ENCODE measurements at regions not wholly inside any gene's neighbourhood (a gene's known extent, or its start where the extent isn't known, plus 50 kb on each side); places are given as distances from the start of the nearest gene placed in this dataset.

DNA sequence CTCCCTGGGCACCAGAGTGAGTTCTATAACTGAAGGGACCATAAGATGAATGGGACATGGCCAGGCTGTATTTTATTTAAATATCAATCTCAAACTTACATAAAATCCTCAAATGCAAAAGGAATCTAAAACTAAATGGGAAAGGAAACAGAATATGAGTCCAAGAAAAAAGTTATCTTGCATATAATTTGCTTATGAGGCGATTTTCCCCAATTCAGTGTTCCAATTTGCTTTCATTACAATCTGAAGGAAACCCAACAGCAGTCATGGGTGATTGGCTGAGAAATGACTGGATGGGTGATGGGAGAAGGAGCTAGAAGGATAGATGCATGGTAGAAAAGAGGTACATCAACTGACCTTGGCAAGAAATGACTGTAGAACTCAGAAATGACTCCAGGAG lies 511.3 kb upstream of the TENM3 start:
- no peak for DNase-seq (ENCODE audit: low read depth in 2 of 2)

DNA sequence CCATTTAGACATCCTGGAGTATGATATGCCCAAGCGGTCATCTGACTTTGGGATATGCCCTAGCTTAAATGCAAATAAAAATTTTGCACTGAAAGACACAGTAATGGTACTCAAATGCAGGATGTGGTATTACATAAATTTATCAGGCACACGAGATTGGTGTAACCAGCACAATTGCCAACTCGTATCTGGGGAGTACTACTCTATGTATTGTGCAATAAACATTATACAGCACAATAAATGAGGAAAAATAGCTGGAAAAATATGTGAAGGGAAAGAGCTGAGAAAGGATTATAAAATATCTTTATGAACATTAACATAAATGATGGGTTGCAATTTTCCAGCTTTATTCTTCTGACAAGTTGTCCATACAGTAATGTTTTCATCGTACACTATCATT lies 505.5 kb upstream of the TENM3 start:
- no peak for DNase-seq (ENCODE audit: low read depth in 2 of 2)

DNA sequence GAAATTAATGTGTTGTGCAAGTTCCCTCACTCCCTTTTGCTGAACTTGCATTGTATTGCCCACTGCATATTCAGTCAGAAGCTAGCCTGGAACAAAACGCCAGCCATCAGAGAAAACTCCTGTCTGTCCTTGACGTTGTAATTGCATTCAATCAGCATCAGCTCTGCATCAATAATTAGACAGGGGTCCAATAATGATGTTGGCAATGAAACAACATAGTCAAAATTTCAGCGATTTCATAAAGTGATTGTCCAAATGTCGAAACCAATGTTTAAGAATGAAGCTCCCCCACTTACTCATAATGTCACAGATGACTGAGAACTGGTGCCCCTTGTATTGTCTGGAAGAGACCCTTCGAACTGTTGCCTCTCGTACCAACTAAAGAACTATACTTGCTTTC lies 504.2 kb upstream of the TENM3 start:
- no peak for DNase-seq (ENCODE audit: low read depth in 2 of 2)

DNA sequence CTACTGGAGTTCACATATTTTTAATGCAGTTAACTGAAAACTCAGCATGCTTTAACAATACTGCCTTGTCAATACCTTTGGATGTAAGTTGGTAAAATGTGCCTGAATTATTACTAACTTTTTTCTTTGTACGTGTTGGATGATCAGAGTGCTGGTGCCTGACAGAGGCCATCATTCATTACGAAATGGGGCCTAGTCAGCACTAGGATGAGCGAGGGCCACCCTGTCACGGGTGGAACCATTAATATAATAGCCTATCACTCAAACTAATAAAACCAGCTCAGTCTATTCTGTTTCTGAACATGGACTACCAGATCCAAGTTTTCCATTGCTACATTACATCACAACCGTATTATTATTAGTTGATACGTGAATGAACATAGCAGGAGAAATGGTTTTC lies 501.7 kb upstream of the TENM3 start:
- no peak for DNase-seq (ENCODE audit: low read depth in 2 of 2)

DNA sequence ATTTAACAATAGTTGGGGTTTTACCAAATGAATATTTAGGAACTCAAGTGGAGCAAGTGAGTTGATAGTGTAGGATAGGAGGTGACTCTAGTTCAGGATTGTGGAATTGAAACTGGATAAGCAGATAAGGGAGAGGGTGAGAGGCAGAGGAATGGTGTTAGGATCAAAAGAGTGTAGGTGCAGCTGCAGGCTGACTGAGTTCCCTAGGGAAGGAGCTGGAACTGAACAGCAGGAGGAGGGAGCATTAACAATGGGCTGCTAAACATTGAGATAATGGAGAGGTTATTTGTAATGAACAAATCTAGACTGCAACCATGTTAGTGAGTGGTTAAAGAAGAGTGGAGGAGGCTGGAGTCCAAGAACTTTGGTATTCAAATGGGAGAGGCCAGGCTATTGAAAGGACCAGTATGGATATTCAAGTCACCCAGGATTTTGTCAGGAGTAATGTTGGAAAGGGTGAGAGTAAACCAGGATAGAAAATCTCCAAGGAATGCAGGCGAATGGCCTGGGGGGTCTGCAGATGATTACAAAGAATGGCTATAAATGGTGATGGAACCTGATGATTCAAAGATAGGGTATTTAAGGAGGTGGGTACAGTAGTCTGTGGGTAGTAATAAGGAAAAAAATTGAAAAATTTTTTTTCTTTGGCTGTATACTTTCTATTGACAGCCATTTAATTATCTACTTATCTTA lies 497.1 kb upstream of the TENM3 start:
- DNase-seq (ENCODE audit: low read depth in 2 of 2) = no peak

DNA sequence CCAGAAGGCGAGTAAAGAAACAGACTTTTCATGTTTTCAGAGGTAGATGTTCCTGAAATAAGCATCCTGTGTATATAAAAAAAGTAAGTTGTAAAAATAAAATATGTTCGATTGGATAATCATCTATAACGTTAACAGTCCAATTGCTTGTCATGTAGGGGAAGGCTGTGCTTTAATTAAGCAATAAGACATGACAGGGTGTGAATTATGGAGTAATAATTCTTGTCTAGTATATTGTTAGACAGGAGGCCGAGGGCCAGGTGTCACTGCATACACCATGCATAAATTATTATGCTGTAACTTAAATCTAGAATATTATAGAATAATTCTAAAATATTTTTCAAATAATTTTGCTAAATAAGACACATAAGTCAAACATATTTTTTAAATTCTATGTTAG lies 494.6 kb upstream of the TENM3 start:
- DNase-seq (ENCODE audit: low read depth in 2 of 2) = no peak

DNA sequence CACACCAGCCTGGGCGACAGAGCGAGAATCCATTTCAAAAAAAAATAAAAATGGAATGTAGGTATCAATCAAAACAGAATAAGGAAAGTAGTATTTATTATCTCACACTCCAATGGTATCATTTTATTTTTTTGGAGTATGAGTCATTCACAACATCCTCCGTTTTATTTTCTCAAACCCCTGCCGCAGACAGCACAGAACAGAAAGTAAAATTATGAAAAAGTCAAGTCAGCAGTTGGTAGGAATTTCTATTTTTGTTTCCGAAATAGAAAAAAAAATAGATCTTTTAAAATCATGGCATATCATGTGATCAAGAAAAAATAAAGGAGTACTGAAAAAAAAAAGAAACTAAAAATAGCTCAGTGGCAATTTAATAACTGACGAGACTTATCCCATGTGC lies 490.7 kb upstream of the TENM3 start:
- DNase-seq (ENCODE audit: low read depth in 2 of 2) = no peak

DNA sequence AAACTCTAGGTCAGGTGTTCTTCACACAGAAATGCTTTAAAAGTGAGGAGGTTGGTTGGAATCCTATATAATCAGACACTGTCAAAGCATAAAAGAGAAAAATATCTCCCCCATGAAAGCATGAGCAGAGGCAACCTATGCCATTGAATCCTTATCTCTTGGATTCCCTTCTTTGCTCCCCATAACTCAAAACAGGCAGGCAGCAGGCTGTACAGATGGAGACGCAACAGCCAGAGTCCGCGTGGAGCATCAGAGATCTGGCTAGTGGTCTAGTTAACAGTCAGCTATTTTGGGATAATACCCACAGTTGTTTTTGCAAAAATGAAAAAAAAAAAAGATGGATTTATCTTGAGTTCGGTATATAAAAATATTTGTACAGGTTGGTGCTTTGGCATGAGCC lies 490.0 kb upstream of the TENM3 start:
- no peak for DNase-seq (ENCODE audit: low read depth in 2 of 2)

DNA sequence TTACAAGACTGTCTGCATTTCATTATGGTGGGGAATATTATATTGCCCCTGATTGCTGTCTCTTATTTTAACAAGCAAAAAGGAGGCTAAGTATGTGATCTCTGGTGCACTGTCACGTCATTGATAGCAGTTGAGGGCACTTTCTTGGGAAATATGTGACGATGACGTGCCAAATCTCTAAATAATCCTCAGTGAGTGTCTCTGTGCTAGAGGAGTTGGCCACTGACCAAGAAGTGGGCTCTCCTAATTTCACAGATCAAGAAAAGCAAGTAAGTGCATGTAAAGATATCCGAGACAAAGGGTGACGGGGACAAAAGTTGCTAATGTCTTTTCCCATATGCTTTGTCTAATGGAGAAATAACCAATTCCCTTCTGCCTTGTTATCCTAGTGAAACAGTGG lies 487.4 kb upstream of the TENM3 start:
- DNase-seq (ENCODE audit: low read depth in 2 of 2) = no peak

DNA sequence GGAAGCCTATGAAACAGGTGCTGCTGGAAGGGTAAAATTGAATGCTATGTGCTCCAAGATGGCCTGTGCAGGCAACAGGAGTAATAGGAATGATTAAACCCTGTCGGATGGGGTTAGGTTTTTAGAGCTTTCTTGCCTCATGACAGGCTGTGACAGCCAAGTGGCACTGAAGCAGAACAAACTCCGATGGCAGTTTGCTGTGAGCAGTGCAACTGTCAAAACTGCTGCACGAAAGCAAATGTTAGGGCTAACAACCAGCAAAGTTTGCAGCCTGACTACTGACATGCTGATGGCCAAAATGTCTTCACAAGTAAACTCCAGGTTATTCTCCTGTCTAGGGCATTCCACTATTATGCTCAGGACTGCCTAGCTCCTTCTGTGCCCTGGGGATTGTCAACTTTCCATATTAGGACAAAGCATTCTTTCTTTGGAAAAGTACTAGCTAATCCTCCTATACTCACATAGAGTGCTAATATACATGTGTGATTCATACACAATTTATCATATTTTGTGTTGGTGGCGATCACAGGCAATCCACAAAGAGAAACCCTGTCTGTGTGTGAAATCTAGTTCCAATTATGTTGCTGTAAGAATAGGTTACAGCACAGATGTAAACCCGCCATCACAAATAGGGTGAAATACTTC lies 486.6 kb upstream of the TENM3 start:
- DNase-seq (ENCODE audit: low read depth in 2 of 2) = no peak

DNA sequence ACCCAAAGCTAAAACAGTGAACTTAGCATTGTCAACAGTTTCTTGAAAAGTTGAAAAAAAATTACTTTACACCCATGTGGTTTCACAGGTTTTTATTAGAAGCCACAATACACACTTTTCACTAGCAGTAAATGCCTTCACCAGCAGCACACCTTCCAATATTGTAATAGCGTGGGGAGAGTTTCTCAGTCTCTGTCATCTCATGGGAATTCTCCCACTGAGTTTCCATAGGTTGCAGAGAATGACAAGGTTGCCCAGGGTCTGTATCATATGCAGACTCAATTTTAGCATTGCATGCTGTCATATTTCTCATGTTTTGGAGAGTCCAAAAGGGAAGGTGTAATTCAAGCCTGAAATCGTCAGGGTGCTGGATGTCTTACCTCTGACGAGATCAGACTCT lies 486.1 kb upstream of the TENM3 start:
- DNase-seq (ENCODE audit: low read depth in 2 of 2) = no peak

DNA sequence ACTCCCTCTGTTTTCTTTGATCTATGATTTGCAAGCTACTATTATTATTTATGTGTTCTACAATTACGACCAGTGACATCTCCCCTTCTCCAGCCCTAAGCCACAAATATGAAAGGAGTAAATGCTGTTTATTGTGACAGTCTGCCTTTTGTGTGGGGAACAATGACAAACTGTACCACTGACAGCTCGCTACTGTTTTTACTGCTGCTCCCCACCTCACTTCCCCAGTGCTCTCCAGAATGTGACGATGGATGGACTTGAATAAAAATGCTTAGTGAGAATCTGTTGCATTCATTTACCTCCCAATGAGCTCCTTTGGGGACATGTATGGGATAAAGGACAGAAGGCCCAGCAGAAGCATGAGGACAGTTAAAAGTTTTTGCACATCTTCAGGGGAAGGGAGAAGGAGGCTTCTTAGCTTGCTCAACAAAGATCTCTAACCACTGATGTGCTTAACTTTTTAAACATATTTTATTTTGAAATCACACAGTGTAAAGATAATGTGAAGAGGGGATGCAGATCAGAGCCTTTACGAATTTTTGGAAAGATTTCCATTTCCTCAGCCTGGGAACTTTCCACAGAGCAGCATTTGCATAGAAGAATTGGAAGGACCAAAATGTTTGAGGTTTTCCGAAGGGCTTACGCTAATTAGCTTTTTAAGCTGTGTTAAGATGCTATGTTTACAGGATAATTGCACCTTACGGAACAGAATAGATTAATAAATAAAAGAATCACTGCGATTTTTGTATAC lies 485.1 kb upstream of the TENM3 start:
- no peak for DNase-seq (ENCODE audit: low read depth in 2 of 2)

DNA sequence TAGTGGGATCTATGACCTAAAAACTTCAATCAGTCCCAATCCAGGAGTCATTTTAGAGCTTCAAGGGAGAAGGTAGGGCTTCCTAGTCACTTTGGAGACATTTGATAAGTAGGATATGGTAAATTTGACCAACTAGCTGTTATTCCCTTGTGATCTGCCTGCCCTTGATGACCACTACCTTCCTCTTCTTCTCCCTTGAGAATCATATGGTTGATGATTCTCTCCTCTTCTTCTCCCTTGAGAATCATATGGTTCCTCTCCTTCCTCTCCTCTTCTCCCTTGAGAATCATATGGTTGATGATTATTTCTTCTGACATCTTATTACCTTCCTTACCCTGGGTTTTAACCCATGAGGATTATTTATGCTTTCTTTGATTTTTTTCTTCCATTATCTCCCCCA lies 482.6 kb upstream of the TENM3 start:
- no peak for DNase-seq (ENCODE audit: low read depth in 2 of 2)

DNA sequence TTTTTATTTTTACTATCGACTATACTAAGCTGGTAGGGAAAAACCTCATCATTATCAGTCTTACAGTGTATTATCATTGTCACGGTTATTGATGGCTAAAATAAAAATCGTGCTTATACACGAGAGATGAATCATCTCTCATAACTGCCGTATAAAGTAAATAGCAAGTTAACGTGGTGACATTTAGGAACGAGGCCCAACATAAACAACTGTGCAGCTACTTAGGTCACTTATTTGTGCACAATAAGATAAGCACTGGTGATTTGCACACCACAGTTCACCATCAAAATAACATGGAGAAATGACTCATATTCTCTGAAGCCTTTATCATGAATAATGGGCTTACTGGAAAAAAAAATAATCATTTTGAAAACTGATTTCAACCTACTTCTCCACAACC lies 482.0 kb upstream of the TENM3 start:
- no peak for DNase-seq (ENCODE audit: low read depth in 2 of 2)

DNA sequence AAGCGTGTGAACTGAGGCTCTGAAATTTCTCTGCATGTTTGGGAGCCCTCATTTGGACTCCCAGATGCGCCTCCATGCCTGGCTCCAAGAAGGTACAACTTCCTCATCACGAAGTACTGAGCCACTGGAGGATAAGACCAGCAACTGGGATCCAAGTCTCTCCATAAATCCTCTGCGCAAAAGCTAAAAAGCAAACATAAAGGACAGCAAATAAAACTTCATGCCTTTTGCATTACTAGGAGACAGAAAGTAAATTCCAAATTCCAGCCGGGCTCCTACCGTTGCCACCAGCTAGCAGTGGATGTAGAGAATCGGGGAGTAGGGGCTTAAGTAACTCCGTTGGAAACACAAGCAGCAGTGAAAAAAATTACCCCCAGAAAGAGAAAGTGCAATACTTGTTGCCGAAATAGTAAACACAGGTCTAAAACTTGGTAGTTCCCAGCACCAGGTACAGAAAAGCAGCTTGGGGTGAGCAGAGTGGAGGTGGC lies 477.1 kb upstream of the TENM3 start:
- no peak for DNase-seq (ENCODE audit: low read depth in 2 of 2)

DNA sequence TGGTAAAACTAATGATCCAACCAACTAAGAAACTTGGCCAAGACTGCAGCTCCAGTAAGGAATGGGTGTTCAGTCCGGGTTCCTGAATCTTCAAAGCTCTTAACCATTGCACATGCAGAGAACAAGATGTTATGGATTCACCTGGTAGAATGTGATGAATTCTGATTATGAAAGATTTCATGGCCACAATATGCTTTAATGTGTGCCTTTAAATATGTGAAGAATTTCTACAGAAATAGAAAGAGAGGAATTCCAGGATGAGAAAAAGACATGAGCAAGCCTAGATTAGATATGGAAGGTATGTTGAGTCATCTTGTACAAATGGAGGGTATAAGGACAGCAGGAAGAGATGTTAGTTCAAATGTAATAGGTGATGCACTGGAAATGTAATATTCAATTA lies 472.2 kb upstream of the TENM3 start:
- no peak for DNase-seq (ENCODE audit: low read depth in 2 of 2)

DNA sequence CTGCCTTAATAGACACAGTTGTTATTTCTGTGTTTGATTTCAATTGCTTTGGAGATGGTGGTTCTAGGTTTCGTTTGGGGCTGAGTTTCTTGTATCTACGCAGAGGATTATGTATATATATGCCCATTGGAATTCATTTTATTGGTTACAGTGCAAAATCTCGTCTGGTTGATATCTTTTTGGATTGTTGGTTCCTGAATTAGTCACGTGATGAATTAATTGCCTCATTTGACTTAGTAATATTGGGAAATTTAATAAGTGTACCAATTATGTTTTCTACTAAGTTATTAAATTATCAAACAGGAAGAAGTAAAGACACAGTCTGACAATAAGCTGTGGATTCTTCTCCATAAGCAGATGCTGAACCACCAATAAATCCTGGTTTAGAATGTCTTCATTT lies 467.9 kb upstream of the TENM3 start:
- DNase-seq (ENCODE audit: low read depth in 2 of 2) = no peak

DNA sequence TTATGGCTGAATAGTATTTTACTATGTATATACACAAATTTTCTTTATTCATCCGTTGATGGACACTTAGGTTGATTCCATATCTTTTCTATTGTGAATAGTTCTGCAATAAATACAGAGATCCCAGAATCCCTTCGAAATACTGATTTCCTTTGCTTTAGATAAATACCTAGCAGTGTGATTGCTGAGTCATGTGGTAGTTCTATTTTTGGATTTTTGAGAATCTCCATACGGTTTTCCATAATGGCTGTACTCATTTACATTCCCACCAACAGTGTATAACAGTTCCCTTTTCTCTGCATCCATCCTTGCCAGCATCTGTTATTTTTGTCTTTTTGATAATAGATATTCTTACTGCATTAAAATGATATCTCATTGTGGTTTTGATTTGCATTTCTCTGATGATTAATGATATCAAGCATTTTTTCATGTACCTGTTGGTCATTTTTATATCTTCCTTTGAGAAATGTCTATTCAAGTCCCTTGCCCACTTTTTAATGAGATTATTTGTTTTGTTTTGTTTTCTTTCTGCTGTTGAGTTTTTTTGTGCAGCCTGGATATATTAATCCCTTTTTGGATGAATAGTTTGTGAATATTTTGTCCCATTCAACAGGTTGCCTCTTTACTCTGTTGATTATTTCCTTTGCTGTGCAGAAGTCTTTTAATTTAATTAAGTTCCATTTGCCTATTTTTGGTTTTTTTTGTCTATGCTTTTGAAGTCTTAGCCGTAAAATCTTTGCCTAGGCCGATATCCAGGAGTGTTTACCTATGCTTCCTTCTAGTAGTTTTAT lies 466.7 kb upstream of the TENM3 start:
- no peak for DNase-seq (ENCODE audit: low read depth in 2 of 2)

DNA sequence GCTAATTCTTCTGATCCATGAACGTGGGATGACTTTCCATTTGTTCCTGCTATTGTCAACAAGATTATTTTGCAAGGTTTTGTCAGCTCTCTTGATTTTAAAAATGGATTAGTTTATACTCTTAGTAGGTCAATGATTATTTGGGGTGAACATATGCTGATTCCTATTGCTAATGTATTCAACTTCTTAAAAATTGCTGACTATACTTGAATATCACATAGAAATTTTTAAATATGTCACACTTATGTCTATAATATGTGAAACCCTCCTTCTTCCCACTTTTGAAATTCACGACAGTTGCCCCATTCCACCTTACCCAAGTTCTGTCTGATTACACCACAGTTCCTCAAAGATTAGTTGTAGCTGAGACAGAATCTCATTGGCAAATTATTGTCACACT lies 465.7 kb upstream of the TENM3 start:
- DNase-seq (ENCODE audit: low read depth in 2 of 2) = no peak

DNA sequence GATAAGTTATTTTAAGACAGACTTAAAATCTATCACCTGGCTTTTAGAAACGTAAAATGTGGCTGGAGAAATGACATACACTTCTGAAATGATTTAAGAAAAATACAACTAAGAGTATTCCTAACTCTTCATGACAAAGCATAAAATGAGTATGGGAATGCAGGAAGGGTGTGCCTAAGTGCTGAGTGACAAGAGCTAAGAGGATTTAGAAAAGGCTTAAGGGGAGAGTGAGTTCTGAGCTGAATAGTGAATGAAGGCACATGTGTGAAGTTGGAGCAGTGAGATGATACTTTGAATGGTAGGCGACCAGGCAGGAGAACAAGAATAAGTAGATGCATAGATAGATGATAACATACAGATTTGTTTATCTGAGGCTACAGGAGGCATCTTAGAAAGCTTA lies 458.3 kb upstream of the TENM3 start:
- DNase-seq (ENCODE audit: low read depth in 2 of 2) = no peak

DNA sequence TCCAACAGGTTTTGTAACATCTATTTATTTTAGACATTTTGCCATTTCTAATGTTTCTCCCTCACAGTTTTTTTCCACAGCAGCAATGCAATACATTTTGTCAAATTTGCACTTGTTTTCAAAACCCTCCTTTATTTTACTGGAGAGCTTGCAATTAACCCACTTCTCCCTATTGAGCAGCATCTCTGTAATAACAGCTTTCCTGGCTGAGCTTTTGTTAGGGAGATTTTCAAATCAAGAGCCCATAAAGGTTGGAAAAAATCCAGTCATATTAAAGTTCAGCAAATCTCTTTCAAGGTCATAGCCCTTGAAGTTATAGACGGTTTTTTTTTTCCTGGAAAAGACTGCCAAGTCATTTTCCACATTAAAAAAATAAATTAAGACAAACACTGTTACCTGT lies 450.6 kb upstream of the TENM3 start:
- no peak for DNase-seq (ENCODE audit: low read depth in 2 of 2)

DNA sequence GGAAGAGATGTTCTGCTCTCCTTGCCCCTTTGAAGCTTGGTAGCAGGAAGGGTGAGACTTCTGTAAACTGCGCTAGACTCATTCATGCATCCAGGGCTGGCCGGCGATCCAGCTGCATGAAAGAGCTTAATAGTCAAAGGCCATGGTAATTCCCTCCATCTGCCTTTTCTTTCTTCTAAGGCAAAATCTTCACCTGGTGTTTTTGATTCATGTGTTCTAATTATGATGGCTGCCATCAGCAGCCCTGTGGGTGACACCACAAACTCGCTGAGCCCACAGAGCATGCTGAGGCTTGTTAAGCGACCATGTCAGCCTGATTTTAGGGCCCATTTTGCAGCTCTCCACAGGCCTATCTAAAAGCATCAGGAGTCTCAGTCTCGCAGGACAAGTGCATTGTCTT lies 450.1 kb upstream of the TENM3 start:
- no peak for DNase-seq (ENCODE audit: low read depth in 2 of 2)
